ENCODE measurements at regions not wholly inside any gene's neighbourhood (a gene's known extent, or its start where the extent isn't known, plus 50 kb on each side); places are given as distances from the start of the nearest gene placed in this dataset.

GRCh38 chr20:40948465-40949267, 80.0 kb upstream of the TOP1 start (continued):
- TF ChIP-seq BRF1 (IDR thresholded peaks at IDR 0.05; ENCODE audit: borderline replicate concordance, extremely low read depth, insufficient read length): no peak
- TF ChIP-seq ZBTB17 (CRISPR knock-in tag; IDR thresholded peaks at IDR 0.05): peak; percentile 83; the same call in 1 of the 2 replicates
- TF ChIP-seq ZNF583 (CRISPR knock-in tag; IDR thresholded peaks at IDR 0.05): peak; percentile 93
- TF ChIP-seq ZNF263 (CRISPR knock-in tag; IDR thresholded peaks at IDR 0.05; ENCODE audit: borderline replicate concordance): no peak
- peak; percentile 22; the same call in 1 of the 2 replicates for TF ChIP-seq ZNF75A (CRISPR knock-in tag; IDR thresholded peaks at IDR 0.05)
- no peak for TF ChIP-seq TRIM28 (IDR thresholded peaks at IDR 0.05)
- TF ChIP-seq YY1 (IDR thresholded peaks at IDR 0.05; ENCODE audit: borderline replicate concordance in 1 of 3, control insufficient read depth in 1 of 3, extremely low read depth in 1 of 3, insufficient read depth in 3 of 3, insufficient read length in 1 of 3, insufficient replicate concordance in 2 of 3, low read depth in 1 of 3, low read length in 2 of 3): peak in 1 of 3 experiments; percentile 8
- TF ChIP-seq CC2D1A (IDR thresholded peaks at IDR 0.05): no peak
- TF ChIP-seq CBFB (CRISPR knock-in tag; IDR thresholded peaks at IDR 0.05): no peak

DNA sequence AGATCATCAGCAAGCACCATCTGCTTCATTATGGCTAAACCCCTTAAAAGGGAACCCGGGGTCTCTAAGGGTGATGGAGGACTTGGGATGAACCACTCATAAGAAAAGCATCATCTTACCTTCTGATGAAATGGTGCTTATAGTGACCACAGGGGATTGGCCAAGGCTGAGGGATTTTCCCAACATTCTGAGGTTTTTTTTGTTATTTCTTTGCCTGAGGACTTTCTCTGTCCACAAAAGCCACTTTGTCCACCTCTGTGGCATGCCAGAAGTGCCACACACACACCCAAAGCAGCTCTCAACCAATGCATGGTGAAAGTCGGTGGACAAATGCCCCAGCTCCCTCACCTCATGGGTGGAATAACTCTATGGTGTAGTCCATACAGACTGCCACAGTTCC, 79.3 kb upstream of the TOP1 start:
- ATAC-seq: no peak
- in situ Hi-C loops (cut with MboI): loop anchor here (25.0 kb wide), 1 partner anchor 1687 kb away; no protein-coding TSS in a partner anchor
- intact Hi-C loops (cut with micrococcal nuclease): no loop called here

More for the DNA sequence above, 79.3 kb upstream of the TOP1 start:
- no peak for FAIRE-seq
- CTCF ChIA-PET (ENCODE audit: low intra/inter-chr PET ratio): no interaction called here
- Histone ChIP-seq H3K4me2 (ENCODE audit: insufficient read depth, low read length) (no peak overlapping the region), H3K4me1 (replicated peaks in 1 of 2; ENCODE audit: control insufficient read depth in 2 of 2, insufficient read depth in 2 of 2, low read length in 2 of 2) (peaks cover 3 to 9% of the 10 kb centered on the region in 2 experiments; a peak in 2 of 5 replicates), H3K9me1 (ENCODE audit: control insufficient read depth, insufficient read depth, low read length) (no peaks in the 10 kb centered on the region), H3K36me3 (ENCODE audit: control insufficient read depth, insufficient read depth, low read length) (no peaks in the 10 kb centered on the region), H4K20me1 (replicated peaks; ENCODE audit: control insufficient read depth, insufficient read depth, low read length) (no peaks in the 10 kb centered on the region), H3K79me2 (ENCODE audit: control insufficient read depth, insufficient read depth, low read length) (no peaks in the 10 kb centered on the region), H2AFZ (ENCODE audit: low read depth, low read length) (no peak overlapping the region), H3K9me3 (replicated peaks; ENCODE audit: control insufficient read depth, insufficient read depth, low read depth, low read length) (no peaks in the 10 kb centered on the region), H3K27me3 (ENCODE audit: control insufficient read depth in 2 of 2, insufficient read depth in 2 of 2, low read length in 2 of 2) (peaks cover 20 to 34% of the 10 kb centered on the region in 2 experiments; a peak in 4 of 5 replicates), H3K9ac (ENCODE audit: insufficient read depth in 1 of 2, low read depth in 2 of 2, low read length in 2 of 2) (no peak overlapping the region), H3K27ac (ENCODE audit: extremely low read depth, low read depth, low read length) (no peak overlapping the region), H3K4me3 (no peak overlapping the region)
- DNase-seq (ENCODE audit: extremely low read depth in 1 of 4, low spot score in 3 of 4): no peak
- POLR2A ChIA-PET: no interaction called here
- no TSS peak for BruUV-seq (replicated peaks)
- no peak for TF ChIP-seq ZBTB8A (IDR thresholded peaks at IDR 0.05; ENCODE audit: partially characterized antibody)
- no peak for TF ChIP-seq SMAD2 (IDR thresholded peaks at IDR 0.05; ENCODE audit: low read depth, low read length)
- no peak for TF ChIP-seq ZNF212 (CRISPR knock-in tag; IDR thresholded peaks at IDR 0.05)
- no peak for TF ChIP-seq KDM5B (IDR thresholded peaks at IDR 0.05; ENCODE audit: insufficient replicate concordance, low read depth, low read length)
- 0% methylated on average over 2 of the region's 2 CpGs for WGBS (ENCODE audit: insufficient coverage, low coverage, missing lambda C conversion rate)

Measured in K562 (cell line).